ENCODE measurements at regions not wholly inside any gene's neighbourhood (a gene's known extent, or its start where the extent isn't known, plus 50 kb on each side); places are given as distances from the start of the nearest gene placed in this dataset.
"Not testable (repeated sequence)": the region's sequence is repeated elsewhere in the genome, so short reads cannot be mapped to it uniquely, and the experiment has no call there.

- TF ChIP-seq ZNF565 (CRISPR knock-in tag; conservative IDR thresholded peaks at IDR 0.05; ENCODE audit: low read depth) (no peak), PPARA (CRISPR knock-in tag; IDR thresholded peaks at IDR 0.05; ENCODE audit: borderline replicate concordance) (no peak), RARB (CRISPR knock-in tag; IDR thresholded peaks at IDR 0.05) (no peak), ESRRG (CRISPR knock-in tag; IDR thresholded peaks at IDR 0.05) (no peak), TSHZ2 (CRISPR knock-in tag; IDR thresholded peaks at IDR 0.05) (no peak), ZFP3 (CRISPR knock-in tag; IDR thresholded peaks at IDR 0.05) (no peak), ZFP30 (CRISPR knock-in tag; IDR thresholded peaks at IDR 0.05) (no peak), ZNF70 (CRISPR knock-in tag; IDR thresholded peaks at IDR 0.05) (no peak), GLIS3 (CRISPR knock-in tag; IDR thresholded peaks at IDR 0.05) (no peak), ISL1 (CRISPR knock-in tag; IDR thresholded peaks at IDR 0.05) (no peak), SNAI2 (CRISPR knock-in tag; IDR thresholded peaks at IDR 0.05) (no peak)
- TF ChIP-seq, protein P1, sequence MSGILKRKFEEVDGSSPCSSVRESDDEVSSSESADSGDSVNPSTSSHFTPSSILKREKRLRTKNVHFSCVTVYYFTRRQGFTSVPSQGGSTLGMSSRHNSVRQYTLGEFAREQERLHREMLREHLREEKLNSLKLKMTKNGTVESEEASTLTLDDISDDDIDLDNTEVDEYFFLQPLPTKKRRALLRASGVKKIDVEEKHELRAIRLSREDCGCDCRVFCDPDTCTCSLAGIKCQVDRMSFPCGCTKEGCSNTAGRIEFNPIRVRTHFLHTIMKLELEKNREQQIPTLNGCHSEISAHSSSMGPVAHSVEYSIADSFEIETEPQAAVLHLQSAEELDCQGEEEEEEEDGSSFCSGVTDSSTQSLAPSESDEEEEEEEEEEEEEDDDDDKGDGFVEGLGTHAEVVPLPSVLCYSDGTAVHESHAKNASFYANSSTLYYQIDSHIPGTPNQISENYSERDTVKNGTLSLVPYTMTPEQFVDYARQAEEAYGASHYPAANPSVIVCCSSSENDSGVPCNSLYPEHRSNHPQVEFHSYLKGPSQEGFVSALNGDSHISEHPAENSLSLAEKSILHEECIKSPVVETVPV (CRISPR knock-in tag; IDR thresholded peaks at IDR 0.05): no peak
- ATAC-seq: no peak
These were observed 415.7 kb downstream of the ZNF804A start for GRCh38 chr2:185014076-185014475.

- ATAC-seq: not testable (repeated sequence)
These were observed 427.6 kb downstream of the ZNF804A start for GRCh38 chr2:185025891-185026290.

GRCh38 chr2:185035906-185036305 lies 437.6 kb downstream of the ZNF804A start:
- TF ChIP-seq ZFP3 (CRISPR knock-in tag; IDR thresholded peaks at IDR 0.05) (no peak), ZC3H10 (CRISPR knock-in tag; IDR thresholded peaks at IDR 0.05) (no peak), ZNF565 (CRISPR knock-in tag; conservative IDR thresholded peaks at IDR 0.05; ENCODE audit: low read depth) (no peak), TOX (CRISPR knock-in tag; IDR thresholded peaks at IDR 0.05; ENCODE audit: borderline replicate concordance) (no peak), RARB (CRISPR knock-in tag; IDR thresholded peaks at IDR 0.05) (no peak), PATZ1 (CRISPR knock-in tag; IDR thresholded peaks at IDR 0.05; ENCODE audit: borderline replicate concordance) (no peak), ZFP30 (CRISPR knock-in tag; IDR thresholded peaks at IDR 0.05) (no peak), POU6F1 (CRISPR knock-in tag; IDR thresholded peaks at IDR 0.05; ENCODE audit: borderline replicate concordance, low read depth) (no peak)
- TF ChIP-seq, protein P2, sequence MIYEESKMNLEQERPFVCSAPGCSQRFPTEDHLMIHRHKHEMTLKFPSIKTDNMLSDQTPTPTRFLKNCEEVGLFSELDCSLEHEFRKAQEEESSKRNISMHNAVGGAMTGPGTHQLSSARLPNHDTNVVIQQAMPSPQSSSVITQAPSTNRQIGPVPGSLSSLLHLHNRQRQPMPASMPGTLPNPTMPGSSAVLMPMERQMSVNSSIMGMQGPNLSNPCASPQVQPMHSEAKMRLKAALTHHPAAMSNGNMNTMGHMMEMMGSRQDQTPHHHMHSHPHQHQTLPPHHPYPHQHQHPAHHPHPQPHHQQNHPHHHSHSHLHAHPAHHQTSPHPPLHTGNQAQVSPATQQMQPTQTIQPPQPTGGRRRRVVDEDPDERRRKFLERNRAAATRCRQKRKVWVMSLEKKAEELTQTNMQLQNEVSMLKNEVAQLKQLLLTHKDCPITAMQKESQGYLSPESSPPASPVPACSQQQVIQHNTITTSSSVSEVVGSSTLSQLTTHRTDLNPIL (CRISPR knock-in tag; IDR thresholded peaks at IDR 0.05; ENCODE audit: low read depth): no peak
- no peak for ATAC-seq

DNA sequence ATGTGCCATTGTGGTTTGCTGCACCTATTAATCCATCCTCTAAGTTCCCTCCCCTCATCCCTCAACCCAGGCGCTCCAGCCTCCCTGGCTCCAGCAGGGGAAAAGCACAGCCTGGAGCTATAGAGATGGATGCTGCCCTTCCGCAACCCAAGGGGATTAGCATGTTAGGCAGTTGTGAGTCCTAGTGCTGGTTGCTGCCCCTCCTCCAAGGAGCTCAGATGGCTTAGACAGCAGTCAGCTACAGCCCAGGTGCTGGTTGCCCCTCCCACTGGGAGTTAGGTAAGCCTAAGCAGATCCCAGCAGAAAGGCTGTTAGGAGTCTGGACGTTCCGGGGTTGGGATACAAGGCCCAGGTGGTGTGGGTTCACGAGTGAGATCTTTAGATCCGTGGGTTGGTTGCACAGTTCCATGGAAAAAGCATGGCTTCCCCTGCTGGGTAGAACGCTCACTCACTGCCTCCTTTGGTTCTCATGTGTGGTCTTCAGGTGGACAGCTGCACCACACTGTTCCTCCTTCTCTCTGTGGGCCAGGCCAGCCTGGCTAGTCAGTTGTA lies 446.1 kb downstream of the ZNF804A start:
- no peak for TF ChIP-seq ZNF565 (CRISPR knock-in tag; conservative IDR thresholded peaks at IDR 0.05; ENCODE audit: low read depth)
- no peak for TF ChIP-seq ZNF70 (CRISPR knock-in tag; IDR thresholded peaks at IDR 0.05)
- no peak for TF ChIP-seq TOX (CRISPR knock-in tag; IDR thresholded peaks at IDR 0.05; ENCODE audit: borderline replicate concordance)
- ATAC-seq: no peak

- ATAC-seq: no peak
- TF ChIP-seq ZNF565 (CRISPR knock-in tag; conservative IDR thresholded peaks at IDR 0.05; ENCODE audit: low read depth): no peak
- no peak for TF ChIP-seq OSR1 (CRISPR knock-in tag; IDR thresholded peaks at IDR 0.05)
- TF ChIP-seq SNAI2 (CRISPR knock-in tag; IDR thresholded peaks at IDR 0.05): no peak
- TF ChIP-seq PATZ1 (CRISPR knock-in tag; IDR thresholded peaks at IDR 0.05; ENCODE audit: borderline replicate concordance): no peak
- TF ChIP-seq ISL1 (CRISPR knock-in tag; IDR thresholded peaks at IDR 0.05): no peak
- TF ChIP-seq RARB (CRISPR knock-in tag; IDR thresholded peaks at IDR 0.05): no peak
- TF ChIP-seq ZNF70 (CRISPR knock-in tag; IDR thresholded peaks at IDR 0.05): no peak
- TF ChIP-seq BACH2 (CRISPR knock-in tag; IDR thresholded peaks at IDR 0.05; ENCODE audit: borderline replicate concordance): no peak
- no peak for TF ChIP-seq TCF4 (CRISPR knock-in tag; IDR thresholded peaks at IDR 0.05; ENCODE audit: borderline replicate concordance)
- no peak for TF ChIP-seq ARNTL (CRISPR knock-in tag; IDR thresholded peaks at IDR 0.05; ENCODE audit: borderline replicate concordance, low read depth)
These were observed 452.5 kb downstream of the ZNF804A start for GRCh38 chr2:185050804-185051203.

Measured in SK-N-SH treated with all-trans-retinoic acid at 6 μM for 48 hours (cell line).